Stimulated activated naive CD4-positive, alpha-beta T cell treated with Interleukin-2 at 50 U/mL for 16 hours (primary cell): ENCODE measurements at regions not wholly inside any gene's neighbourhood (a gene's known extent, or its start where the extent isn't known, plus 50 kb on each side); places are given as distances from the start of the nearest gene placed in this dataset.
"Not testable (repeated sequence)": the region's sequence is repeated elsewhere in the genome, so short reads cannot be mapped to it uniquely, and the experiment has no call there.

ENCODE experiments used
- DNase-seq: peaks from one replicate; lab custom pipeline; 2025; lab: John Stamatoyannopoulos, UW

DNA sequence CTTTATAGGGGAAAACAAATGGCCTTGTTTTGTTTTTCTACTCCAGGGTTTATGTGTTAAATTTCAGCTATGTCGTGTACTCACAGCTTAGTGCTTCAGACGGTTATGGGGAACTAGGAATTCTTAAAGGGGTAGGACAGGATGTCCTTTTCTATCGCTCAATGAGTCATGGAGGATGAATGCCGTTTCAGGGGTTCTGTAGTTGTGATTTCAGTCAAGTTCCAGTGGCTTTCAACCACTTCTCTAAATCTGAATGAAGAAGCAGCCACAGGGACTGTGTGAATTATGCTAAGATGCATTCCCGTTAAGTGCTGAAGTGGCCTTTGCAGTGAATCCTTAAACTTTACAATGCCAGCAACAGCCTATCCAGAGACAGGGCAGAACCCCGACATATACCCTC is 1231.7 kb upstream of the ZEB2 start:
- no peak for DNase-seq

DNA sequence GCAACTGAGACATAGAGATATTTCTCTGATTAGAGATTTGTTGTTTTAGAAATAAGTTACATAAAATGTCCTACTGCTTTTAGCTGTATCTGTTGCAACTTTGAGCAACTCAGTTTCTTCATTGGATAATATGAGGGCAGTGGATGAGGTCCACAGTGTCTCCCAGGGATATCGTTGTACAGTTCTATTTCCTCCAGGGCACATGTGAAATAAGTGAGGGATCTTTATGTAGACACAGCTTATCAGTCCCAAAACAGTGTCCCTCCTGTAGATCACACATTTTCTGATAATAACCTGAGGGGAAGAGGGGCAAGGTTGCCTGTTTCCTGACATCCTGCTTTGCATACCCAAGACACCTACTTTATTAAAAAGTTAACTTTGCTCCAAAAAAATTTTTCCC is 1231.2 kb upstream of the ZEB2 start:
- DNase-seq = no peak

DNA sequence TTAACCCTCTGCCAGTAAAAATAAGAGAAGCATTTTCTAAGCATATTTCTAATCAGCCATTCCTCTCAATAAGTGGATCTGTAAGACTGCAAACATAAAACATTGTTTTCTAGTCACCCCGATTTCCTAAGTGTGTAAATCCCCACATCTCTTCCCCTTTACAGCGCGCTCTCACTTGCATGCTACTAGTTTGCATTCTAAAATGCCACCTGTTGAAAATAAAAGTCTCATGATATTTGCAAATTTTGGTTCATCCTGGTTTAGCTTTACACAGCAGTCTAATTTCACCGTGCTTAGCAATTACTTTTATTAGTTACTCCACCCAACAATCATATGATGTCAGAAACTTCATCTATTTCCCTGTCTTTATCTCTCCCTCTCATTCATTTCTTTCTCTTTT is 1230.7 kb upstream of the ZEB2 start:
- DNase-seq = no peak

DNA sequence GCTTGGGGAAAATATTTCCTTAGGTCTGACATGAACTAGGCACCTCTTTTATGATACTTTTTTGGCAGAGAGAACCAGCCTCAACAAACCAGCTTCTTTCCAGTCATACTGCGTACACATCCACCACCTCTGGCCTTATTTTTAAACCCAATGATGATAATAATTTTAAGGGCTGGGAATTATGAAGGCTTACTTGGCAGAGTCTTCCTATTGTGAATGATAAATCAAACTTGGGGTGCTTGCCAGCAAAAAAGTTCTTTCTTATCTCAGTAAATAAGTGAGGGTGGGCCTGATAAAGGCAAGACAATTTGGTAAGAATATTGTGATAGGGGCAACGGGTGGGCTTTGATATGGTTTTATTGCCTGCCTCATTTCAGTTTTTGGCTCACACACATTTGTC is 1230.2 kb upstream of the ZEB2 start:
- DNase-seq = no peak

DNA sequence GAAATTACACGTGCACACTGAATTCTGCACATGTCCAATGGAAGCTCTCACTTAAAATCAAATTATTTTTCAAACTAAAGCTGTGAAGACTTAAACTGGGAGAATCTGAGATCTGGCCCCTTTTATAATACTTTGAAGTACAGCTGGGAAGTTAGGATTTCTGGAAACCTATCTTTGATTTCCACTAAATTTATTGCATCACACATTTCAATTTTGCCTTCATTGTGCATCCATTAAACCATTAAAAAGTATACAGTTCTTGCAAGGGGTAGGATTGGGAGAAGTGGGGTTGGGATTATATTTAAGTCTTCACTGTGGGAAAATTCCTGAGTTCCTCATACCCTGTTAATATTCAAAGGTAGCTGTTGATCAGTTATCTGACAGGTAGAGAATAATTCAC is 1229.6 kb upstream of the ZEB2 start:
- DNase-seq = no peak

DNA sequence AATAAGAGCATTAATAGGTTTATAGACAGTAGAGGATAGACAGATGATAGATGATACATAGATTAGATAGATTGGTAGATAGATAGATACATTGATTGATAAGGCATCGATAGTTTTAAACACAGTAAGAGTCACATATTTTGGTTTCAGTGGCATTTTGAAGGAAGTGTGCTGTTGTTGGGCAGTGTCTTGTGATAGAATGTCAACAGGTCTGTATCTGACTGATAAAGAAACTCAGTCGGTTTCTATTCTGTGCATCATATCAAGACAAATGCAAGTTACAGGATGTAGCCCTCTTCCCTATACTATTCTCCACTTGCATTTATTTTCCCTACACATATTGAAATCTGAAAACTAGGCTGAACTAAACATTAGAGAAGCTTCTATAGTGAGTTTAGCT is 1229.0 kb upstream of the ZEB2 start:
- no peak for DNase-seq

DNA sequence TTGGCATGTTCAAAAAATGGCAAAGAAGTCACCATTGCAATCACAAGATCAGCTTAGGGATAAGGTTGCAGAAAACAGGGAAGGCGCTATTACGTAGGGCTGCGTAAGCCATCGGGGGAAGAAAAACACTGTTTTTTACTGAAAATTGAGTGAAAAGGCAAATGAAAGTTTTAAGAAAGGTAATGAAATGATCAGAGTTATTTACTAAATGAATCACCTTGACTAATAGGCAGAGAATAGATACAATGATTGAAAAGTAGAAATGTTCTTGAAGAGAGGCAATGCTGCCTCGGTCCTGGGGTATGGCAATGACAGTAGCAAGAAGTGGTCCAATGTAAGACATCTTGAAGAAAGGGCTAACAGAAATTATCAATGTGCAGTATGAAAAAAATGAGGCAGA is 1227.8 kb upstream of the ZEB2 start:
- DNase-seq = no peak

DNA sequence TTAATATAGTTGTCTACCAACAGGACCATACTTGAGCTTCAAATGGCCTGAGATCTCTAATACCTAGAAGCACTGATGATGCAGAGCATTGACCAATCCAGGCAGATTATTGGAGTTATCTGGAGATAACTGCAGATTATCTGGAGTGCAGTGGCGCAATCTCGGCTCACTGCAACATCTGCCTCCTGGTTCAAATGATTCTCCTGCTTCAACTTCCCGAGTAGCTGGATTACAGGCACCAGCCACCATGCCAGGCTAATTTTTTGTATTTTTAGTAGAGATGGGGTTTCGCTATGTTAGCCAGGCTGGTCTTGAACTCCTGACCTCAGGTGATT is 1225.4 kb upstream of the ZEB2 start:
- DNase-seq = not testable (repeated sequence)

DNA sequence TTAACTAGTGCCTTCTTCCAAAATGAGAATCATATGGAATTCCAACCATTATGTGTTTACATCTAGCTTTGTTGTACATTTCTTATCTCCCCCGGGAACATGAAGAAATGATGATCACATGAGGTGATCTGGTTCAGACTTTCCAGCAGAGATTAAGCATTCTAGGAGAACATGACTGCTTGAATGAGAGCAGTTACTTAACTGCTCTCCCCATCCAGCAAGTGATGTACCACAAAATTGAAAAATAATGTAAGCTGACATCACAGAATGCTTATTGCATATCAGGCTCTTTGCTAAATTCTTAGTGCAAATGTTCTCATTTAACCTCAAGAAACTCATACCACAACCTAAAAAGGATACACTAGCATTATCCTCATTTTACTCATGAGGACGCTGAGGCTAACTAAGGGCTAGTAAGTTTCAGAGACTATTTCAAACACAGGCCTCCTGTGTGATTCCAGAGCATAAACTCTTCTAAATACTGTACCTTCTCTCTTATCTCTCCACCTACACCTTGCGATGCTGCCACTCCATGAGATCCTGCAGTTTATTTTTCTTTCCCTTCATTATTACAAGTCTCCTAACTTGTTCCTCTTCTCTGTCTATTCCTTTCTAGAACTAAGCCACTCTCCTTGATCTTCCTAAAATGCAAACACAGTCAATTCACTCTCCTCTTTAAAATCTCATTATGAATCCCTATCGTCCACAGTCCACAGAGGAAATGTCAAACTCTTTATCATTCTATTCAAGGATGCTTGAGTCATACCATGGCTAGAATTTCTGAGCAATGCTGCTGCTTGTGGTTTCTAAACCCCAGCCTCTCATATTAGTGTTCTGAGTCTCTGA is 1224.8 kb upstream of the ZEB2 start:
- no peak for DNase-seq

DNA sequence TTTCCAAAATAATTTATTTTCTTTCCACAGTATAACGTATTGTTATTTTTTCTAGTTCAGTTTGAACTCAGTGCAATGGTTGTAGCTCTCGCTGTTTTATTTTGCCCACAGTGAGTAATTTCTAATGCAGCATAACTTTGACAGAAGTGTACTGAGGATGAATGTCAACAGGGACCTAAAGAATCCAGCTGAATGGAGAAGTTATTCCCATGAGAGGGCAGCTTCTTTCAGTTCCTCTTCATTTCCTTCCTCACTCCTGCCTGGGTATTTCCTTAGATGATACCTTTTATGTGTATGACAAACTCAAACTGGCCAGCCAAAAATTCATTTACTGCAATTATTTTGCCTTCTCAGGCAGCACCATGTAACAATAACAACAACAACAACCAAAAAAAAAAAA is 1223.1 kb upstream of the ZEB2 start:
- DNase-seq = no peak

DNA sequence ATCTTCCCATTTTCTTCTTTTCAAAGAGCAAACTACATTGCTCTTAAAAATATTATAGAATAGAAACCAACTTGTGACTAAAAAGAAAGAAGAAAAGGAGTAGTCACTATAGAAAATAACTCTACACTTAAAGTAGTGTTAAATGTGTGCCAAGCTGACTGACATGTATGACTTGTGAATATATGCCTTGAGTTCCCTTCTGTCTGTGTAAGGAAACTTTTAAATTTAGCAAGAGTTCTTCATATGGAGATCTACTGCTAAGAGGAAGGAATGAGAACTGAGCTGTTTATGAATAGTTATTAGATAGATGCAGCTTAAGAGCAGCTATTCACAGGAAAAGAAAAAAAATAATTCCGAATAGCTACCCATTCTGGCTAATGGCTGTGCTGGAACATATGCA is 1221.7 kb upstream of the ZEB2 start:
- no peak for DNase-seq

DNA sequence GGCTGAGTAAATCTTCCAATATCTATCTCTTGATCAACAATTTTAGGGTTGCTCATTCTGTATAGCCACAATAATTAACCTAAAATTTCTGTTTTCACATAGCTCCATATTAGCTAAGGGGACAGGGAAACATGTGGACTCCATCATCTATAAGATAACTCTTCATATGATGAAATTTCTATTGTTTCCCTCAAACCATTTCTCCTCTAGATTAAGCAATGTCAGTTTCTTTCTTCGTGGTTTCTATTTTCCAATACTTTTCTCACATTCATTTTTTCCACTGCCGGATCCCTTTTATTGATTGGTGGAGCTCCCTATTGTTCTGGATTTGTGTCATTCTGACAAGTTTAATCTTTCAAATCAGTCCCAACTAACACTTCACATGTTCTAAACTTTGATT is 1221.3 kb upstream of the ZEB2 start:
- DNase-seq = no peak

DNA sequence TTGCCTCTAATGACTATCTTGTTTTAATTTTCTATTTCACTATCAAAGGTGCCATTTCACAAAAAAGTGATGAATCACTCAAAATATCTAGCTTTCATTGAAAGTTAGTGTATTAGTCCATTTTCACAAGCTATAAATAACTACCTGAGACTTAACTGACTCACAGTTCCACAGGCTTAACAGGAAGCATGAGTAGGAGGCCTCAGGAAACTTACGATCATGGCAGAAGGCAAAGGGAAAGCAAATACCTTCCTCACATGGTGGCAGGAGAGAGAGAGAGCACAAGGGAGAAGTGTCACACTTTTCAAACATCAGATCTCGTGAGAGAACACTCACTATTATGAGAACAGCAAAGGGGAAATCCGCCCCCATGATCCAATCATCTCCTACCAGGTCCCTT is 1220.4 kb upstream of the ZEB2 start:
- no peak for DNase-seq

DNA sequence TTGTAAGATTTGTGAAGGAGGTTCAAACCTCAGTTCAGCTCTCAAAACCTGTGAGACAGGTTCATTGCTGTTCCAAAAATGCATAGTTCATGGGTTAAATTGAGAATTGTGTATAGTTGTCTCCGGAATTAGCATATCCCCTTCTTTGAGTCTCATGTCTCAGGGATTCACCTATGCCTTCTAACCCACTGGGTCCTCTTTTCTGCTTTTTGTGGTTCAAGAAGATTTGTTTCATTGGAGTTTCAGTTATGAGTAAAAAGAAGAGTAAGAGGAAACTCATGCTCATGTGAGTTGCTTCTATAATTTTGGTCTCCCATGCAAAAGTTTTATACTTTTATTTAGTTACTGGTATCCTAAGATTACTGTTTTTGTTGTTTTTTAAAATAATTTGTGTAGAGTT is 1219.8 kb upstream of the ZEB2 start:
- no peak for DNase-seq

DNA sequence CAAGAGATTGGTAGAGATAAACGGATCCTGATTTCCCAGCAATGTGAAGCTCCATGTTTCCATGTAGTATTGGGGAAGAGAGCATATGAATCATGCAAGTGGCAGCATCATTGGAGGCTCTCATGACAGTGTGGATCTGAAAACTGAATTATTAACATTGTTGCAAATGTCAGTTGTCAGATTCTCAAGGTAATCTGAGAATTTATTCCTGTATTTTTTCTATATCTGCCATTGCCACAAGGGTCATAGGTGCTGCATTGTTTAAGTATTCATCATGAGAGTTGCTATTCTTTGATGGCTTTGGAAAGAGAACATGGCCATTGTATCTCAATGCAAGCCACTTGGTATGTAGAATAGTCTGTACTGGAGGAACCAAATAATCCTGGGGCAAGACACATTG is 1217.0 kb upstream of the ZEB2 start:
- no peak for DNase-seq

DNA sequence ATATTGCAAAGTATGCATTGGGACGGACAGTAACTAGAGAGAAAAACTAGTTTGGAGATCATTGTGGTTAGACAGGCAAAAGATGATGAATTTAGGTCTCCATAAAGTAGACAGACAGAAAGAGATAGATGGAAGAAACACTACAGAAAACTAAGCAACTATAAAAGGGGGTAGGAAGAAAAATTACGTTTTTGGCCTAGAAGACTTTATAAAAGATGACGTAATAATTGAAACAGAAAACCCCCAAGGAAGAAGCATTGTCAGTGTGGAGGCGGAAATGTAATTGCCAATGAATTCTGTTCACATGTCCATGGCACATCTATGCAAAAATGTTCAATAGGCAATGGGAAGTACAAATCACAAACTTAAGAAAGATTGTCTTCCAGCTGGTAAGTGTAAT is 1211.5 kb upstream of the ZEB2 start:
- no peak for DNase-seq

DNA sequence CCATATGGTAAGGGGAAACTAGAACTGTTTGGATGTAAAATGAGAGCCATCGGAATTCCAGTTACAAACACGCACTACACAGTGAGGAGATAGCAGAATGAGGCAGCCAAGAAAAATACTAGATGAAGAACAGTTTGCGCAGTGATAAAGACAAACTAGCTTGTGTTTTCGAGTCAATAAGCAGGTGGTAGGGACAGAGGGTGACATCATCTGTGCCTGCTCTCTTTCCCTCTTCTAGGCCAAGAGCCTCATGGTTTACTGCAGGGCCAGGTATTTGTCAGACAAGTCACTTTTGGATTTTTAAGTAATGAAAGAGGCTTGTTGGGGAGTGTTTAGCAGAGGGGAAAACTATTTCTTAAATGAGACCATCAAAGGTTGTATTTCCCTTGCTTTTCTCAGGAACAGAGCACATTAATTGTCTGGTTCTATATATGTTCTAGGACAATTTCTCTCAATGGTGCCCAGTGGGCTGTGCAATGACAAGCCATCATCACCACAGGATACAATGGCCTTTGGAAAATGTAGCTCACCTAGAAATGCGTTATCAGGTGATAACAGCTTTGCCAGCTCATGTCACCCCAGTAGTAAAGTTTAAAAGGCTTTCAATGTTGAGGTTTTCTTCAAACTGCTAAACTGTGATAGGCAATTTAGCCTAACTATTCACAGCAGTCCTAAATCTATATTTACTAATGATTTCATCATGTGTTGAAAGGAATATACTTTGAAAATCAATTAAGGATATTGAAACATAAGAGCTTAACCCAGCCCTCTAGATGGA is 1210.3 kb upstream of the ZEB2 start:
- DNase-seq = no peak

DNA sequence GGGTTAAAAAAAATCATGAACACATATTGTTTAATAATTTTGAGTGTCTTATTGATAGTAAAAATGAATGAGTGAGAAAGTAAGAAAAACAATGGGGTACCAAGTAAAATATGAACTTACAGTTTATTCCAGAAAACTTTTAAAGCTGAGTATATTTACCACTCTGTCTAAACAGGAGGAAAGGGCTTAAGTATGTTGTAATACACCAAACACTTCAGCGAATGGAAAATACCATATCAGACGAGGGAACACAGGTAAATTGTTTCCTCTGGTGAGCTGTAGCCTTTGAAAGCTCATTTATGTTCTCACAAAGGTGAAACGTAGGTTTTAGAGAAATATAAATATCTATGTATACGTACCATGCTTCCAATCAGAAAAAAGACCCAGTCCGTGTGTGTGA is 1209.6 kb upstream of the ZEB2 start:
- no peak for DNase-seq

DNA sequence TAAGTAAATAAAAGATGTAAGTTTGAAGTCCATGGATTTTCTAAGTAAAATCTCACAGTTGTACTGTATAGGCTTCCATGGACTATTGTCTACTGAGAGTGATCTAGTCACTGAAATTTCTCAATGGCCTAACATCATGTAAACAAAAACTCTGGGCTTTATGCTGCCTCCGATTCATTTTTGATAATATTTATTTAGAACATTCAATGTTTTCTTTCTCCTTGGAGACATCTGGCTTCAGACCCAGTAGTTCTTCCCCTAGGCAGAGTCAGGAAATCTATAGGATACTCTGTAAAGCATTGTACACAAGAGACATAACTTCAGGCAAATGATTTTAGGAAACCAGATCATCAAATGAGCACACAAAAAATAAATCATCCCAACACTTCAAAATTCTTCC is 1208.6 kb upstream of the ZEB2 start:
- no peak for DNase-seq

DNA sequence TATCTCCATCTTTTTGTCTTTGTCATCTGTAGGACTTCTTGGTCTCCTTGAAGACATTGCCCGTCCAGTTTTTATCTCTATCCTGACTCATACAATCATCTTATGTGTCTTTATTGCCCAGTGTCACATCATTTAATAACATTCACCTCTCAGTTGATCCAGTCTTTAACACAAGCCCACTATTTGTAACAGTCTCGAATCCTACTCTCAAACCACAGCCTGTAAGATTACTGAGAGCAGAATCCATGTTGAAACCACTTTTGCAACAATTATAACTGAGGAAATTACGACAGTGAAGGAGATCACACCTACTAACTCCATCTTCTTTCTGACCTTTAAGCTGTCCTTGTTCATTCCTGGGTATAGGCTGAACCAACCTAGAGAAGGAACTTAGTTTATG is 1206.0 kb upstream of the ZEB2 start:
- no peak for DNase-seq

DNA sequence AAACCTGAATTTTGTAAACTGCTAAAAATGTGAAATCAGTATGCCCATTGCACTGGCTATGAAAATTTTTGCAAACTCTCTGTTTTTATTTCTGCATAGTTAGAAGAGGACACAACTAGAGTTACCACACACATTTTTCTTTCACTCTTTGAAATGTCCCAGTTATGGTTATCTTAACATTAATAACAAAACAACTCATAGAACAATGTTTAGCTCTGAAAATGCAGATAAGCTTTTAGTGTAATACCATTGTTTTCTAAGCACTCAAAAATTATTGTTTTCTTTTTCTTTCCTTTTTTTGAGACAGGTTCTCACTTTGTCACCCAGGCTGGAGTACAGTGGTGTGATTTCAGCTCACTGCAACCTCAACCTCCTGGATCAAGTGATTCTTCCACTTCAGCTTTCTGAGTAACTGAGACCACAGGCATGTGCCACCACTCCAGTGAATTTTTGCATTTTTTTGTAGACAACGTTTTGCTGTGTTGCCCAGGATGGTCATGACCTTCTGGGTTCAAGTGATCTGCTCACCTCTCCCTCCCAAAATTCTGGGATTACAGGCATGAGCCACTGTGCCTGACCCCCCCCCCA is 1204.5 kb upstream of the ZEB2 start:
- DNase-seq = no peak

DNA sequence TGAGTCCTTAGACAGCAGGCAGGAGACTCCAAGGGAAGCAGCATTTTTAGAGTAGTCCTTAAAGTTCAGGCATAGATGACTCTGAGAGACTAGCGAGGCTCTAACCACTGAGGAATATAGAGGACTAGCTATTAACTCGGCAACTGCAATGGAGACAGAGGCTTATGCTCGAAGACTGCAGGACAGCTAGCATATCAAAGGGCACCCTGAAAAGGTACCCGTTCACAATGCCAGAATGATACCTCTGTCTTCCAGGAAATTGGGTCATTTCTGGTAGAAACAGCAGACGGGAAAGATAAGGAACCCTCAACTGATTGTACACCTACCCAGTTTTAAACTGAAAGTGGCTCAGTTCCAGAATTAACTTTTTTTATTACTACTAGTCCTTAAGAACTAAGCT is 1204.0 kb upstream of the ZEB2 start:
- DNase-seq = no peak

DNA sequence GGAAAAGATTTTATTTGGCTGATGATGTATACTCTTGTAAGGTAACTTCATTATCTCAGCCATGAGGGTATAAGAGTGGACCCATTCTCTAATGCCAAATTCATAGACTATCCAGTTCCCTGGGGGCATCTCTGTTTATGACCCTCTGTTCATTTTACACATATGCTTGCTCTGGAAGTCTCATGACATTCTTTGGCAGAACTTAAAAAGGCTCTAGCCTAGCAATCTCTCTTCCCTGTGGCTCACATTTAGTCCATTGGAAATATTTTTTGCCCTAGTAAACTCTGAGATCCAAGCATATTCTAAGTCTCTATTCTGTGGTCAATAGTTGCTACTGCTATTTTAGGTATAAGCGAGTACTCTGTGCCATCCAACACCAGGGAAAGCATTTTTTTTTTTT is 1201.8 kb upstream of the ZEB2 start:
- no peak for DNase-seq
